WTC11 (cell line): ENCODE measurements at regions not wholly inside any gene's neighbourhood (a gene's known extent, or its start where the extent isn't known, plus 50 kb on each side); places are given as distances from the start of the nearest gene placed in this dataset.

Experiments
- CREM ChIP-seq: sonication (generic); formaldehyde crosslinking; IDR thresholded peaks from 2 replicates; pipeline ENCODE4 v1.8.1; 2022; ENCODE audit warnings: mild to moderate bottlenecking, missing genetic modification reagents, moderate library complexity
- CTCF ChIP-seq: fragments of 200-600 bp; IDR thresholded peaks from 2 replicates; pipeline ENCODE4 v1.8.0; 2022; ENCODE audit warnings: antibody characterized with exemption
- EMX1 ChIP-seq: fragments of 250-450 bp; sonication (Bioruptor Pico); IDR thresholded peaks from 2 replicates; pipeline ENCODE4 v1.8.0; 2021; ENCODE audit warnings: mild to moderate bottlenecking
- NR2C2 ChIP-seq: sonication (generic); formaldehyde crosslinking; IDR thresholded peaks from 2 replicates; pipeline ENCODE4 v1.8.0; 2022; ENCODE audit warnings: mild to moderate bottlenecking, missing genetic modification reagents
- PREB ChIP-seq: sonication (generic); formaldehyde crosslinking; IDR thresholded peaks from 2 replicates; pipeline ENCODE4 v1.8.1; 2022; ENCODE audit warnings: mild to moderate bottlenecking, missing genetic modification reagents, moderate library complexity, borderline replicate concordance
- USF2 ChIP-seq: sonication (generic); formaldehyde crosslinking; IDR thresholded peaks from 2 replicates; pipeline ENCODE4 v1.8.1; 2023; ENCODE audit warnings: mild to moderate bottlenecking, missing genetic modification reagents, moderate library complexity
- TF ChIP-seq, protein P1 (sequence below): sonication (generic); formaldehyde crosslinking; IDR thresholded peaks from 2 replicates; pipeline ENCODE4 v1.8.0; 2023; ENCODE audit warnings: missing genetic modification reagents
- TF ChIP-seq, protein P2 (sequence below): sonication (generic); formaldehyde crosslinking; IDR thresholded peaks from 2 replicates; pipeline ENCODE4 v1.8.1; 2023; ENCODE audit warnings: mild to moderate bottlenecking, missing genetic modification reagents, moderate library complexity

- TF ChIP-seq NR2C2 (no peak), CTCF (no peak), PREB (CRISPR knock-in tag) (no peak), CREM (no peak), USF2 (CRISPR knock-in tag) (no peak), EMX1 (CRISPR knock-in tag) (no peak)
- TF ChIP-seq, protein P1, sequence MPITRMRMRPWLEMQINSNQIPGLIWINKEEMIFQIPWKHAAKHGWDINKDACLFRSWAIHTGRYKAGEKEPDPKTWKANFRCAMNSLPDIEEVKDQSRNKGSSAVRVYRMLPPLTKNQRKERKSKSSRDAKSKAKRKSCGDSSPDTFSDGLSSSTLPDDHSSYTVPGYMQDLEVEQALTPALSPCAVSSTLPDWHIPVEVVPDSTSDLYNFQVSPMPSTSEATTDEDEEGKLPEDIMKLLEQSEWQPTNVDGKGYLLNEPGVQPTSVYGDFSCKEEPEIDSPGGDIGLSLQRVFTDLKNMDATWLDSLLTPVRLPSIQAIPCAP (CRISPR knock-in tag): no peak
- TF ChIP-seq, protein P2, sequence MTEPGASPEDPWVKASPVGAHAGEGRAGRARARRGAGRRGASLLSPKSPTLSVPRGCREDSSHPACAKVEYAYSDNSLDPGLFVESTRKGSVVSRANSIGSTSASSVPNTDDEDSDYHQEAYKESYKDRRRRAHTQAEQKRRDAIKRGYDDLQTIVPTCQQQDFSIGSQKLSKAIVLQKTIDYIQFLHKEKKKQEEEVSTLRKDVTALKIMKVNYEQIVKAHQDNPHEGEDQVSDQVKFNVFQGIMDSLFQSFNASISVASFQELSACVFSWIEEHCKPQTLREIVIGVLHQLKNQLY (CRISPR knock-in tag): no peak
These were observed 111.7 kb upstream of the AKIP1 start for GRCh38 chr11:8799273-8799672.
